Heart right ventricle (tissue), 16 donors: ENCODE measurements at regions not wholly inside any gene's neighbourhood (a gene's known extent, or its start where the extent isn't known, plus 50 kb on each side); places are given as distances from the start of the nearest gene placed in this dataset.

Experiments
- ATAC-seq, 8 donors: fragments of 200-7000 bp; cut with Tn5 transposase; one replicate each; pipeline ENCODE4 v1.9.1; 2020; ENCODE audit warnings: mild to moderate bottlenecking in 8 of 8, moderate library complexity in 8 of 8, moderate number of reproducible peaks in 1 of 8
- DNase-seq, 2 donors: peaks; one replicate each; pipeline ENCODE4 v3.0.0-alpha.2; 2020
- H3K27ac ChIP-seq, 10 donors: fragments of 200-600 bp; sonication (generic) in 2 of 10; one replicate each; pipeline versions ENCODE4 v1.5.0 to v1.8.0; 2020 to 2022; ENCODE audit warnings: mild to moderate bottlenecking in 3 of 10
- H3K27me3 ChIP-seq, 7 donors: fragments of 200-600 bp; one replicate each; pipeline ENCODE4 v1.8.0; 2021 to 2022; ENCODE audit warnings: mild to moderate bottlenecking in 2 of 7
- H3K36me3 ChIP-seq, 9 donors: fragments of 200-600 bp; sonication (generic) in 1 of 9; one replicate each; pipeline versions ENCODE4 v1.5.0 to v1.8.0; 2020 to 2022; ENCODE audit warnings: mild to moderate bottlenecking in 2 of 9
- H3K4me1 ChIP-seq, 9 donors: fragments of 200-600 bp; sonication (generic) in 1 of 9; one replicate each; pipeline versions ENCODE4 v1.5.0 to v1.8.0; 2020 to 2022; ENCODE audit warnings: mild to moderate bottlenecking in 4 of 9
- H3K4me3 ChIP-seq, 10 donors: fragments of 200-600 bp; sonication (generic) in 2 of 10; one replicate each; pipeline versions ENCODE4 v1.5.0 to v1.8.0; 2020 to 2022; ENCODE audit warnings: mild to moderate bottlenecking in 7 of 10, moderate library complexity in 2 of 10
- H3K9me3 ChIP-seq, 11 donors: fragments of 200-600 bp in 10 of 11; sonication (generic) in 2 of 11; one replicate each; pipeline versions ENCODE4 v1.5.0 to v1.8.0; 2013 to 2022; ENCODE audit warnings: mild to moderate bottlenecking in 2 of 11, control low read depth in 1 of 11, moderate library complexity in 1 of 11
- WGBS, 2 donors: extraction: QIAGEN DNeasy Blood & Tissue Kit; methylation state at CpG; one replicate each; pipeline ENCODE4 v1.1.7; 2013; ENCODE audit warnings: inconsistent platforms in 1 of 2; 5-methylcytosine and 5-hydroxymethylcytosine counted together
- intact Hi-C, 10 donors: fragments of 100-400 bp; cut with DNase I; formaldehyde crosslinking; loops; one replicate each; pipeline versions ENCODE4 v1.11.1 to v1.14.2; 2022
- TF ChIP-seq, protein P1 (sequence below), 9 donors: fragments of 200-600 bp; sonication (generic) in 2 of 9; IDR thresholded peaks; one replicate each; pipeline versions ENCODE4 v1.5.0 to v1.8.0; 2021 to 2022; ENCODE audit warnings: antibody characterized with exemption in 9 of 9, mild to moderate bottlenecking in 5 of 9, moderate library complexity in 1 of 9
- donor health status: Arrhythmogenic right ventricular cardiomyopathy.
- donor health status: ischemic (EF 13 %, LVEDD 7.1; RV severe dilation, severe dysfunction).
- donor health status: healthy with polysubstance abuse.
- donor health status: DM: no; HTN: yes; CAD: no.
- donor health status: DM: no; HTN: no; CAD: no.
- donor health status: ischemic (EF 25% LVEDD 6.9; RV normal size, moderate dysfunction).
- donor health status: ischemic (EF 25% LVEDD 5.7; RV mildly dilated, moderate dysfunction).
- donor health status: healthy.
- donor health status: DM: yes; HTN: yes; CAD: no.
- donor health status: Ischemic cardiomyopathy.
- donor health status: ischemic (EF 35%, LVEDD 5.7; RV mildly dilated, moderate dysfunction).
- donor health status: nonischemic (EF 11% LVEDD 7.7; RV severe dilation, severe dysfunction).
- donor health status: DM: yes; HTN: yes; CAD: no.
- donor health status: PGD.
- donor health status: ischemic (EF 29% LVEDD 5.4; RV normal size, mild dysfunction).
- donor health status: nonischemic (EF 23%, LVEDD 6.1; RV moderate dilation, normal function).

GRCh38 chr2:235295831-235296230 lies 198.0 kb upstream of the AGAP1 start:
- peaks cover 0 to 51% (median 10%) of the 10 kb centered on the region in 7 donors for H3K27me3 ChIP-seq
- intact Hi-C loops: no loop called here
- no peak overlapping the region for H3K4me3 ChIP-seq
- no peak for DNase-seq
- TF ChIP-seq, protein P1, sequence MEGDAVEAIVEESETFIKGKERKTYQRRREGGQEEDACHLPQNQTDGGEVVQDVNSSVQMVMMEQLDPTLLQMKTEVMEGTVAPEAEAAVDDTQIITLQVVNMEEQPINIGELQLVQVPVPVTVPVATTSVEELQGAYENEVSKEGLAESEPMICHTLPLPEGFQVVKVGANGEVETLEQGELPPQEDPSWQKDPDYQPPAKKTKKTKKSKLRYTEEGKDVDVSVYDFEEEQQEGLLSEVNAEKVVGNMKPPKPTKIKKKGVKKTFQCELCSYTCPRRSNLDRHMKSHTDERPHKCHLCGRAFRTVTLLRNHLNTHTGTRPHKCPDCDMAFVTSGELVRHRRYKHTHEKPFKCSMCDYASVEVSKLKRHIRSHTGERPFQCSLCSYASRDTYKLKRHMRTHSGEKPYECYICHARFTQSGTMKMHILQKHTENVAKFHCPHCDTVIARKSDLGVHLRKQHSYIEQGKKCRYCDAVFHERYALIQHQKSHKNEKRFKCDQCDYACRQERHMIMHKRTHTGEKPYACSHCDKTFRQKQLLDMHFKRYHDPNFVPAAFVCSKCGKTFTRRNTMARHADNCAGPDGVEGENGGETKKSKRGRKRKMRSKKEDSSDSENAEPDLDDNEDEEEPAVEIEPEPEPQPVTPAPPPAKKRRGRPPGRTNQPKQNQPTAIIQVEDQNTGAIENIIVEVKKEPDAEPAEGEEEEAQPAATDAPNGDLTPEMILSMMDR (IDR thresholded peaks at IDR 0.05): no peak
- H3K4me1 ChIP-seq: no peaks in the 10 kb centered on the region
- H3K36me3 ChIP-seq: no peaks in the 10 kb centered on the region
- no peak overlapping the region for H3K27ac ChIP-seq
- 84 to 86% methylated on average over 4 of the region's 4 CpGs for WGBS, 2 donors
- H3K9me3 ChIP-seq: peaks cover 0 to 5% (median 0%) of the 10 kb centered on the region in 11 donors
- no peak for ATAC-seq

DNA sequence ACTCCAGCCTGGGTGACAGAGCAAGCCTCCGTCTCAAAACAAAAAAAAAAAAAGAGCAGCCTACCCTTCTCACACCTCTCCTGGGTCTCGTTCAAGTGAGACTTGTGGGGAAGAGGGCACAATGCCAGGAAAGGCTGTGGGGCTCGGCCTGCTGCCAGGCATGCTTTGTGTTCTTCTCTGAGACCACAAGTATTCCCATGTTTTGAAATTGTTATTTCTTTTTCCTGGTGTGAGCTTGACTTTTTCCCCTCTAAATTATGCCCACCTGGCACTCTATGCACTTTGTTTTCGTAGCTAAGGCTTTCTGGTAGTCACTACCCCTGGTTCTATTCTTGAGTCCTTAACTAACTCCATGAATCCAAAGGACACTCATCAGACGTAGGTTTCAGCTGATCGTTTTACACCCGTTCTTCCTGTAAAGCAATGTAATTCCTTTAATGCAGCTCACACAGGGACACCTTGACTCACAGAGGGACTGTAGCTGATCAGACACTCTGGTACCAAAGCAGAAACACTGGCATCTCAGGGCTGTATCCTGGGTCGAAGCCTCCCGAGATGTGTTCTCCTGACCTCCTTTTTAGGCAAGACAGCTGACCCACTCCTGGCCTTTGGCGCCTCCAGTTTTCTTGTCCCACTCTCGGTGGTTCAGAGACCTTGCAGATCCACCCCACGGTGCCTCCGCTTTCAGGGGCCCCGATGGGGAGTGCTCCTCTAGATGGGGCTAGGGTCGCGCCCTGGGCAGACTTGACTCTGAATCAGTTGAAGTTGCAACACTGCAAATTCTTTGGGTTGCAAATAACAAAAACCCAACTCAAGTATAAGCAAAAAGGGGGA lies 193.3 kb upstream of the AGAP1 start:
- Histone ChIP-seq H3K4me3 (no peak overlapping the region), H3K9me3 (peaks cover 0 to 5% (median 0%) of the 10 kb centered on the region in 11 donors), H3K4me1 (no peaks in the 10 kb centered on the region), H3K27ac (no peak overlapping the region), H3K36me3 (no peaks in the 10 kb centered on the region), H3K27me3 (peaks cover 0 to 49% (median 23%) of the 10 kb centered on the region in 7 donors)
- DNase-seq (peak in 1 of 2 donors; percentile 24), ATAC-seq (no peak)
- intact Hi-C loops: no loop called here
- TF ChIP-seq, protein P1 (IDR thresholded peaks at IDR 0.05): no peak
- WGBS, 2 donors: 66 to 69% methylated on average over 16 of the region's 16 CpGs

DNA sequence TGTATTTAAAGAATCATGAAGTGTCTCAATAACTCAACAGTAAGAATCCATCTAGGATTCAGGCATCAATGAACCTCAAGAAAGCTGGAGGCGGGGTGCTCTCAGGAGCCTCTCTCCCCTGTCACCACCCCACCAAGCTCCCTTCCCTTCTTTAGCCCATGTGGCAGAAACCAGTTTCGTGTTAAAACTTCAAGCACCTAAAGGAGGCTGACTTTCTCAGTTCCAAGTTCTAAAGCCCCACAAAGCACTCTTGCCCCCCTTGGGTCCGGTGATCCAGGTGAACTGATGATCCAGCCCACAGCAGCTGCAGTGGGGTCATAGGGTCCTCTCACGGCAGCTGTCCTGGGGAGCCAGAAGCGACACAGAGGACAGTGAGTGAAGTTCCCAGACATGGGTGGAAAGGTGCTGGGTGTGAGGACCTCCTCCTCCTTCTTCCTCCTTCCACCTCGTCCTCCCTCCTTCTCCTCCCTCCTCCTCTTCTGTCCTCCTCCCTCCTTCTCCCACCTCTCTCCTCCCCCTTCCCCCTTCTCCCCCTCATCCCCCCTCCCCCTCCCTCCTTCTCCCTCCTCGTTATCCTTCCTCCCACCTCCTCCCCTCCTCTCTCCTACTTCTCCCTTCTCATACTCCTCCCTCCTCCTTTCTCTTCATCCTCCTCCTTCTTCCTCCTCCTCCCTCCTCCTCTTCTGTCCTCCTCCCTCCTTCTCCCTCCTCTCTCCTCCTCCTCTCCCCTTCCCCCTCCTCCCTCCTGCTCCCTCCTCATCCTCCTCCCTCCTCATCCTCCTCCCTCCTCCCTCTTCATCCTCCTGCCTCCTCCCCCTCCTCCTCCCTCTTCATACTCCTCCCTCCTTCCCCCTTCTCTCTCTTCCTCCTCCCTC lies 192.4 kb upstream of the AGAP1 start:
- TF ChIP-seq, protein P1 (IDR thresholded peaks at IDR 0.05): no peak
- Histone ChIP-seq H3K36me3 (no peaks in the 10 kb centered on the region), H3K27ac (no peak overlapping the region), H3K4me3 (no peak overlapping the region), H3K4me1 (no peaks in the 10 kb centered on the region), H3K27me3 (peaks cover 0 to 43% (median 23%) of the 10 kb centered on the region in 7 donors), H3K9me3 (peaks cover 0 to 5% (median 0%) of the 10 kb centered on the region in 11 donors)
- no peak for DNase-seq
- ATAC-seq: no peak
- intact Hi-C loops: no loop called here
- 67 to 73% methylated on average over 7 of the region's 7 CpGs for WGBS, 2 donors

- WGBS, 2 donors: 90 to 92% methylated on average over 9 of the region's 9 CpGs
- no peak overlapping the region for H3K4me3 ChIP-seq
- no peaks in the 10 kb centered on the region for H3K36me3 ChIP-seq
- DNase-seq: no peak
- H3K27me3 ChIP-seq: peaks cover 0 to 41% (median 23%) of the 10 kb centered on the region in 7 donors
- TF ChIP-seq, protein P1 (IDR thresholded peaks at IDR 0.05): no peak
- intact Hi-C loops: no loop called here
- no peak for ATAC-seq
- no peak overlapping the region for H3K27ac ChIP-seq
- H3K4me1 ChIP-seq: no peaks in the 10 kb centered on the region
- peaks cover 0 to 2% (median 0%) of the 10 kb centered on the region in 11 donors for H3K9me3 ChIP-seq
Observed at GRCh38 chr2:235302263-235302662, 191.6 kb upstream of the AGAP1 start.
